Coronary artery (tissue), 2 donors: ENCODE measurements at regions not wholly inside any gene's neighbourhood (a gene's known extent, or its start where the extent isn't known, plus 50 kb on each side); places are given as distances from the start of the nearest gene placed in this dataset.
"Not testable (repeated sequence)": the region's sequence is repeated elsewhere in the genome, so short reads cannot be mapped to it uniquely, and the experiment has no call there.

ENCODE experiments used
- DNase-seq: peaks from one replicate; pipeline ENCODE4 v3.0.0-alpha.2; 2017; ENCODE audit warnings: low spot score
- H3K27ac ChIP-seq, 2 donors: fragments of 200-600 bp; sonication (generic); one replicate each; pipeline ENCODE4 v1.5.1; 2016 to 2019
- H3K4me3 ChIP-seq: fragments of 200-600 bp; sonication (generic); 2 replicates; pipeline ENCODE4 v1.5.1; 2016; ENCODE audit warnings: mild to moderate bottlenecking, moderate library complexity
- TF ChIP-seq, protein P1 (sequence below): fragments of 200-600 bp; sonication (generic); IDR thresholded peaks from one replicate; pipeline ENCODE4 v1.5.1; 2019; ENCODE audit warnings: antibody characterized with exemption

GRCh38 chr4:28845158-28845557, 1875.0 kb upstream of the PCDH7 start:
- TF ChIP-seq, protein P1, sequence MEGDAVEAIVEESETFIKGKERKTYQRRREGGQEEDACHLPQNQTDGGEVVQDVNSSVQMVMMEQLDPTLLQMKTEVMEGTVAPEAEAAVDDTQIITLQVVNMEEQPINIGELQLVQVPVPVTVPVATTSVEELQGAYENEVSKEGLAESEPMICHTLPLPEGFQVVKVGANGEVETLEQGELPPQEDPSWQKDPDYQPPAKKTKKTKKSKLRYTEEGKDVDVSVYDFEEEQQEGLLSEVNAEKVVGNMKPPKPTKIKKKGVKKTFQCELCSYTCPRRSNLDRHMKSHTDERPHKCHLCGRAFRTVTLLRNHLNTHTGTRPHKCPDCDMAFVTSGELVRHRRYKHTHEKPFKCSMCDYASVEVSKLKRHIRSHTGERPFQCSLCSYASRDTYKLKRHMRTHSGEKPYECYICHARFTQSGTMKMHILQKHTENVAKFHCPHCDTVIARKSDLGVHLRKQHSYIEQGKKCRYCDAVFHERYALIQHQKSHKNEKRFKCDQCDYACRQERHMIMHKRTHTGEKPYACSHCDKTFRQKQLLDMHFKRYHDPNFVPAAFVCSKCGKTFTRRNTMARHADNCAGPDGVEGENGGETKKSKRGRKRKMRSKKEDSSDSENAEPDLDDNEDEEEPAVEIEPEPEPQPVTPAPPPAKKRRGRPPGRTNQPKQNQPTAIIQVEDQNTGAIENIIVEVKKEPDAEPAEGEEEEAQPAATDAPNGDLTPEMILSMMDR: no peak
- Histone ChIP-seq H3K27ac (no peak overlapping the region), H3K4me3 (no peak overlapping the region)
- no peak for DNase-seq

- H3K27ac ChIP-seq, H3K4me3 ChIP-seq, DNase-seq: not testable (repeated sequence)
Measured at GRCh38 chr4:28857028-28857427, 1863.1 kb upstream of the PCDH7 start.

GRCh38 chr4:28868841-28869240, 1851.3 kb upstream of the PCDH7 start:
- Histone ChIP-seq H3K27ac (no peak overlapping the region), H3K4me3 (no peak overlapping the region)
- TF ChIP-seq, protein P1: no peak
- DNase-seq: no peak

- TF ChIP-seq, protein P1: no peak
- no peak overlapping the region for H3K4me3 ChIP-seq
- no peak overlapping the region for H3K27ac ChIP-seq
- DNase-seq: no peak
Measured at GRCh38 chr4:28879178-28879577, 1841.0 kb upstream of the PCDH7 start.

- TF ChIP-seq, protein P1: no peak
- no peak for DNase-seq
Measured at GRCh38 chr4:28879900-28880299, 1840.3 kb upstream of the PCDH7 start.

DNA sequence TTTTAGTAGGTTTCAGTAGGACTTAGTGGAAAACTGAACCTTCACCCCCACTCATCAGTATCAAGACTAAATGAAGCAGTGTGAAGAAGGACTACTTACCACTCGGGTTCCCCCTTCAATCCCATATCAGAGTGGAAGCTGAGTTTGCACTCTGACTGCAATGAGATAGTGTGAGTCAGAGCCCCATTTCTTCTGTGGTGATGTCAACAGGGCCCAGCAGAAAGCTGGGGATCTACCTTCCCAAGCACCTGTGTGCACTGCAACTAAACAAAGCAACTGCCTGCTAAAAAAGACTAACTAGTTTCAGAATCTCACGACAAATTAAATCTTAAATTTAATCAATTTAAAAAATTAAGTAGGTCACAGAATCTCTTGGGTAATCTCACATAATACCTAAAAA, 1837.0 kb upstream of the PCDH7 start:
- Histone ChIP-seq H3K4me3 (no peak overlapping the region), H3K27ac (no peak overlapping the region)
- TF ChIP-seq, protein P1: no peak
- no peak for DNase-seq

More at GRCh38 chr4:28879900-28880299, 1840.3 kb upstream of the PCDH7 start:
- no peak overlapping the region for H3K27ac ChIP-seq
- H3K4me3 ChIP-seq: no peak overlapping the region

DNA sequence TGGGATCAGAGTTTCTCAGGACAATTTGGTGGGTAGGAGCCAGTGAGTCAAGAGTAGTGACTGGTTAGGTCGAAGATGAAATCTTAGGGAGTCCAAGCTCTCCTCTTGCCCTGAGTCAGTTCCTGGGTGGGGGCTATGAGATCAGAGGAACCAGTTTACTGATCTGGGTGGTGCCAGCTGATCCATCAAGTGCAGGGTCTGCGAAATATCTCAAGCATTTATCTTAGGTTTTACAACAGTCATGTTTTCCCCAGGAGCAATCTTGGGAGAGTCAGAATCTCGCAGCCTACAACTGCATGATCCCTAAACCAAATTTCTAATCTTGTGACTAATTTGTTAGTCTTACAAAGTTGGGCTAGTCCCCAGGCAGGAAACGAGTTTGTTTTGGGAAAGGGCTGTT, 1833.2 kb upstream of the PCDH7 start:
- TF ChIP-seq, protein P1: no peak
- DNase-seq: no peak
- Histone ChIP-seq H3K4me3 (no peak overlapping the region), H3K27ac (no peak overlapping the region)
